IPS-NIHi7 (cell line): ENCODE measurements at regions not wholly inside any gene's neighbourhood (a gene's known extent, or its start where the extent isn't known, plus 50 kb on each side); places are given as distances from the start of the nearest gene placed in this dataset.
A peak's percentile ranks its signal among the peaks of the same experiment; 100 is the strongest.
"Not testable (repeated sequence)": the region's sequence is repeated elsewhere in the genome, so short reads cannot be mapped to it uniquely, and the experiment has no call there.

Experiments used
- DNase-seq: peaks from one replicate; pipeline ENCODE4 v3.0.0; 2012; ENCODE audit warnings: mixed read lengths; ENCODE audit errors: extremely low spot score

GRCh38 chr10:118870467-118871243 is 115.9 kb upstream of the CACUL1 start:
- peak; percentile 72 for DNase-seq

DNA sequence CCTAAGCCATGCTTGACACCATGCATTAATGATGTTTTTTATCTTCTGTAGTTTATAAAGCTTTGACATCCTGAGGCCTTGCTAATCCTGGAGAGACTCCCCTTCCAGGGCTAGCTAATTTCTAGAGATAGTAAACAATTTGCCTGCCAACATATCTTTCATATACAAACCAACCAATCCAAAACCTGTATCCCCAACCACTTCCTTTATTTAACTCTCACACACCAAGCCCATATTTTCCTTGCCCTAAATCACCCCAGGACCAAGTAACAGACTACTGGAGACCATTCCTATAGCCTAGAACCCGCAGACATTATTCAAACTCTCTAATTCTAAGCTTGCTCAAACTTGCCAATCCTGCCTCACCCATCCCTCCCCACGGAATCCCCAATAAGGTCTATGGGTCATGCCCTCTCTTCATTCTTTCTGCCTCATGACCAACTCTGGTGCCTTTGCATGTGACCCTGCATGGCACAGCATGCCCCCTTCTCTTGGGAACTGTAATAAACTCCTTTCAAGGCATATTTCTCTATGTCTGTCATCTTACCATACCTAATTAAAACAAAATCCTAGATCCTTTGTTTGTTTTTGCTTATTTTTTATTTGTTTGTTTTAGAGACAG is 116.6 kb upstream of the CACUL1 start:
- DNase-seq = no peak

- DNase-seq = no peak
These were observed 118.4 kb upstream of the CACUL1 start for GRCh38 chr10:118873091-118873737.

GRCh38 chr10:118873738-118874105 is 119.0 kb upstream of the CACUL1 start:
- no peak for DNase-seq

DNA sequence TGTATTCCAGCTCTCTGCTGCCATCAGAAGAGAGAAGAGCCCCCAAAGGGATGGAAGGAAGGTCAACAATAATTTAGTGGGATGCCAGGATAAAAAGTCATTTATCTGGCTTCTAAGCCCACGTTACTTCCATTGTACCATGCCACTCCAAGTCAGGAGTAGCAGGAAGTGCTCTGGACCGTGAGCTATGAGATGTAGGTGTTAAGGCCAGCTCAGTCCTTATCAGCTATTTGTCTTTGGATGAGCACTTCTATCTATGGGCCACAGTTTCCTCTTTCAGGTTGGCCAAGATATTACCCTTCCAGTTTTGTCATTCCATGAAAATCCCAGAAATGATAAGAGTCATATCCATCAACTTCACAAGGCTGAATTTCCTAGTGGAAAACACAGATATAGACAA is 119.4 kb upstream of the CACUL1 start:
- DNase-seq = no peak

DNA sequence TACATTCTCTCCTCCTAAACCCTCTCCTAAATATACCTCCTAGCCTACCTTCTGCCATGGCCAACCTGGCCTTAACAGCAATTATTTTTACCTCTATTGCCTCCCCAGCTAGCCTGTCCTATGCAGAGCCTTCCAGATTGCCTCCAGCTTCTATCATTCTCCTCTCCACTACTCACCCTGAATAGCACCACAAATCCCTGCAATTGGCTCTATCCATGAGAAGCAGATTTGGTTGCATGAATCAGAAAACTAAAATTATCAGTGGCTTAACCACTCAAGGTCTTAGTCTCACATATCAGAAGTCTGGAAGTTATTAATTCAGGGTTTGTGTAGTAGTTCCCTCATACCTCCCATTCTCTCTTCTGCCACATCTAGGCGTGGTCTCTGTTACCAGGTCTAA is 120.3 kb upstream of the CACUL1 start:
- DNase-seq = no peak

DNA sequence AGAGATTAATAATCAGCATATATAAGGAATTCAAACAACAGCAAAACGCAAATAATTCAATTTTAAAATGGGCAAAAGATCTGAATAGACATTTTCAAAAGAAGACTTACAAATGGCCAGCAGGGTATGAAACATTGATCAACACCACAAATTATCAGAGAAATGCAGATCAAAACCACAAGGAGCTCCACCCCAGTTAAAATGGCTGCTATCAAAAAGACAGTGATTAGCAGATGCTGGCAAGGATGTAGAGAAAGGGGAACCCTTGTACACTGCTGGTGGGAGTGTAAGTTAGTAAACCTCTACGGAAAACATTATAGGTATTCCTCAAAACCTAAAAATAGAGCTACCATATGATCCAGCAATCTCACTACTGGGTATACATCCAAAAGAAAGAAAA is 128.0 kb upstream of the CACUL1 start:
- DNase-seq = no peak

GRCh38 chr10:118892255-118892654 is 137.3 kb upstream of the NANOS1 start:
- no peak for DNase-seq

DNA sequence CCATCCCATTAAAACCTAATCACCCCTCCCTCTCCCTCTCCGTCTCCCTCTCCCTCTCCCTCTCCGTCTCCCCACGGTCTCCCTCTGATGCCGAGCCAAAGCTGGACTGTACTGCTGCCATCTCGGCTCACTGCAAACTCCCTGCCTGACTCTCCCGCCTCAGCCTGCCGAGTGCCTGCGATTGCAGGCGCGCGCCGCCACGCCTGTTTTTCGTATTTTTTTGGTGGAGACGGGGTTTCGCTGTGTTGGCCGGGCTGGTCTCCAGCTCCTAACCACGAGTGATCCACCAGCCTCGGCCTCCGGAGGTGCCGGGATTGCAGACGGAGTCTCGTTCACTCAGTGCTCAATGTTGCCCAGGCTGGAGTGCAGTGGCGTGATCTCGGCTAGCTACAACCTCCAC is 134.6 kb upstream of the NANOS1 start:
- DNase-seq = not testable (repeated sequence)

GRCh38 chr10:118900617-118901016 is 128.9 kb upstream of the NANOS1 start:
- DNase-seq = peak; percentile 33

DNA sequence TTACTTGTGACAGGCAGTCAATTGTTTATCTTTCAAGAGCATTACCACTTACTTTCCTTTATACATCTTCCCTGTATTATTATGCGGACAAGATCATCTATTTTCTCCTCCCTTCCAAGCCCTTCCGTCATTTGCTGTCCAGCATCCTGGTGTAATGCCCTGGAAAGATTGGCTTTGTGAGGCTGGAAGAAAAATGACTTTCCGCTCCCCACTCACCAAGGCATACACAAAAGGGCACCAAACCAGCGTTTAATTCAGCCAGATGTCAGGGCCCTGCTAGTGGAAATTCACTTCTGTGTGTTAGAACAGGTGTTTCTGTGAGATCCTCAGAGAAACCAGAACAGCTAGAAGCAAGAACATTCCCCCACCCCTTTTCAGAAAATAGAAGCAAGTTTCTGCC is 128.1 kb upstream of the NANOS1 start:
- DNase-seq = peak; percentile 6

- no peak for DNase-seq
These were observed 127.6 kb upstream of the NANOS1 start for GRCh38 chr10:118901906-118902305.

DNA sequence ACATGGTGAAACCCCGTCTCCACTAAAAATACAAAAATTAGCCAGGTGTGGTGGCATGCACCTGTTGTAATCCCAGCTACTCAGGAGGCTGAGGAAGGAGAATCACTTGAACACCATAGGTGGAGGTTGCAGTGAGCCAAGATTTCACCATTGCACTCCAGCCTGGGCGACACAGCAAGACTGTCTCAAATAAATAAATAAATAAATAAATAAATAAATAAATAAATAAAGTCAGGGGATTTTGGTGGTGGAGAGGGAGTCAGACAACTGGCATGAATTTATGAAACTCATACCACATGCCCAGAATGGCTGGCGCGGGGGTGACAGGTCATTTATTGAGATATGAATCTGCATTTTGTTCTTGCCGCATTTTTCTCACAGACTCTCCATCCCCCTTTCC is 126.9 kb upstream of the NANOS1 start:
- DNase-seq = not testable (repeated sequence)

DNA sequence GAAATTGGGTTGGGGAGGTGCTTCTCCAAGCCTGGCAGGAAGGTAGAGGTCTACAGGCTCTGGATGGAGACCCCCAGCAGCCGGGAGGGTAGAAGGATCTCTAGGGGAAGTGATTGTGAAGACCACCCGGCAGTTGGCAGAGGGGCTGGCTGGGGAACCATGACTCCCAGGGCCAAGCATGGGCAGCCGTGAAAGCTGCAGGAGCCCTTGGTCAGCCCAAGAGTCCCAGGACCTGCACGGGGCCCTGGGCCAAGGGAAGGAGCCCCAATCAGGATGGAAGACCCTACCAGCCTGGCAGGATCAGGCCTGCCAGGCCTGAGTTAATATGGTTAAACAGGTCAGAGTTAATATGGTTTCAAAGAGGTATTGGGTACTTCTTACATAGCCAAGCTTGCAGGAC is 126.3 kb upstream of the NANOS1 start:
- peak; percentile 8 for DNase-seq

DNA sequence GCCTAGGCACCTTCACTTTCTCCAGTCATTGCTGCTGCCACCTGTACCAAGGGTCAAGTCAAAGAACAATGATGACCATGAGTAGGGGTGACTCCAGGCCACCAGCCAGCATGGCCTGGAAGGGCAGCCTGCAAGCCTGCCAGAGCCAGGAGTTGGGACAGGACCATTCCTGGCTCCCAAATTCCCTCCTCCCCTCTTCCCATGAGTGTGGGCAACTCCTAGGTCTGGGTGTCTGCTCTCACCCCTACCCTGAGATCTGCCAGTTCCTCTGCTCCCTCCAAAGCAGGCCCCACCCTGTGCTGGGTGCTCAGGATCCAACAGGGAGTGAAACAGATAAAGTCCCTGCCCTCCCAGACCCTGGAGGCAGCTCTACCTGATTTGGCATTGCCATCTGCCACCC is 125.8 kb upstream of the NANOS1 start:
- DNase-seq = no peak

- DNase-seq = no peak
These were observed 125.2 kb upstream of the NANOS1 start for GRCh38 chr10:118904286-118904685.

- DNase-seq = no peak
These were observed 122.5 kb upstream of the NANOS1 start for GRCh38 chr10:118907051-118907450.

GRCh38 chr10:118908557-118909256 is 120.8 kb upstream of the NANOS1 start:
- DNase-seq = peak; percentile 8

DNA sequence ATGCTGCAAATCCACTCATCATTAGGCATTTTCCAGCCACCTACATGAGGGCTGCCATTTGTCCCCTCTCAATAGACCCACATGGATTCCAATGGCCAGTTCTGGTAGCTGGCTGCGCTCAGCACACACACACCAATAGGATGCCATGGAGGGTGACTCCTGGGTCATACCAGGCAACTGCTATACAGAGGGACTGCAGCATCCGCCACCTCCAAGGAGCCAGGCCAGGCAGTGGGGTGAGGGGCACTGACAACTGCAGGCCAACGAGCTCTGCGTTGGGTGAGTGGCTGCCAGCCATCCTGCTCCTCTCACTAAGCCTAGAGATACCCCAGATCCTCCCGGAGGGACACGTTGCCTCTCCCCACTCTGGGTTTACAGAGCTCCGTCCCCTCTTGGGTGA is 118.8 kb upstream of the NANOS1 start:
- DNase-seq = peak; percentile 11

- DNase-seq = peak; percentile 20
These were observed 118.2 kb upstream of the NANOS1 start for GRCh38 chr10:118911363-118911762.

GRCh38 chr10:118912961-118913600 is 116.4 kb upstream of the NANOS1 start:
- peak; percentile 13 for DNase-seq

DNA sequence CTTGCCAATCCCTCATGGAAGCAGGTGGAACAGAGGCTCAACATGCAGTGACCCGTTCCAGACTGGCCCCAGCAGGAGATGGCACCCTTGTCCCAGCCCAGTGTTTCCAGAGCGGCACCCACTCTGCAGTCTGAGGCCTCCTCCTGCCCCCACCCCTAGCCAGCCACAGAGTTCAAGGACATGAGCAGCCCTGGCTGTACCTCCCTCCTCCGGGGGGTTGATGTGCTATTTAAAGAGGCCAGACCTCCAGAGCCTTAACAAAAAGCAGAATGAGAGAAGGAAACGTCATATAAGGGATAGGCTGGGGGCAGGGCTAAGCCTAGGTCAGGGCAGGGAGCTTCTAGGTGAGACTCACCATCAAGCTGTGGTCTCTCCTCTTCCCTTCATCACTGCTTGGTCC is 115.7 kb upstream of the NANOS1 start:
- peak; percentile 23 for DNase-seq
